Stomach (tissue), 8 donors: ENCODE measurements at regions not wholly inside any gene's neighbourhood (a gene's known extent, or its start where the extent isn't known, plus 50 kb on each side); places are given as distances from the start of the nearest gene placed in this dataset.

Experiments used
- DNase-seq, 2 donors: peaks; one replicate each; pipeline versions ENCODE4 v3.0.0 to v3.0.0-alpha.2; 2013 to 2019
- H3K27ac ChIP-seq, 5 donors: fragments of 200-600 bp in 4 of 5; sonication (generic) in 4 of 5; one replicate each; pipeline ENCODE4 v1.5.1; 2013 to 2019; ENCODE audit warnings: mild to moderate bottlenecking in 1 of 5, moderate library complexity in 1 of 5
- H3K27me3 ChIP-seq, 3 donors: fragments of 200-600 bp; sonication (generic); one replicate each; pipeline ENCODE4 v1.5.1; 2017 to 2019; ENCODE audit warnings: mixed run types in 1 of 3
- H3K36me3 ChIP-seq, 4 donors: fragments of 200-600 bp; sonication (generic); 1 replicate in 3 of 4; 2 replicates in 1 of 4; pipeline ENCODE4 v1.5.1; 2016 to 2019
- H3K4me1 ChIP-seq, 4 donors: fragments of 200-600 bp; sonication (generic); one replicate each; pipeline ENCODE4 v1.5.1; 2016 to 2019
- H3K4me3 ChIP-seq, 4 donors: fragments of 200-600 bp; sonication (generic) in 3 of 4; one replicate each; pipeline ENCODE4 v1.5.1; 2016 to 2019; ENCODE audit warnings: mild to moderate bottlenecking in 1 of 4
- H3K9me3 ChIP-seq, 4 donors: fragments of 200-600 bp; sonication (generic); one replicate each; pipeline ENCODE4 v1.5.1; 2016 to 2019
- CTCF ChIP-seq, 7 experiments: fragments of 450-650 bp in 4 of 7; fragments of 200-600 bp in 3 of 7; sonication (generic) in 3 of 7; IDR thresholded peaks; one replicate each; pipeline ENCODE4 v1.5.1; 2016 to 2019; ENCODE audit warnings: antibody characterized with exemption in 7 of 7, control low read depth in 2 of 7, mild to moderate bottlenecking in 1 of 7
- EP300 ChIP-seq: sonication (generic); formaldehyde crosslinking; IDR thresholded peaks from one replicate; pipeline ENCODE4 v1.6.1; 2017; ENCODE audit warnings: antibody characterized with exemption
- POLR2A ChIP-seq, 4 donors: fragments of 450-650 bp; IDR thresholded peaks; one replicate each; pipeline ENCODE4 v1.6.1; 2016; ENCODE audit warnings: antibody characterized with exemption in 4 of 4, control low read depth in 2 of 4, mild to moderate bottlenecking in 1 of 4, moderate library complexity in 1 of 4
- POLR2AphosphoS5 ChIP-seq, 3 donors: sonication (generic); formaldehyde crosslinking; IDR thresholded peaks; one replicate each; pipeline ENCODE4 v1.6.1; 2016; ENCODE audit warnings: antibody characterized with exemption in 3 of 3
- WGBS, 5 donors: extraction: QIAGEN DNeasy Blood & Tissue Kit in 3 of 5; methylation state at CpG; one replicate each; pipeline versions ENCODE4 v1.1.5 to v1.1.7; 2013 to 2018; 5-methylcytosine and 5-hydroxymethylcytosine counted together
- intact Hi-C: fragments of 100-400 bp; cut with DNase I; formaldehyde crosslinking; loops from one replicate; pipeline ENCODE4 v1.15.1; 2023; ENCODE audit warnings: low total_unique reads
- donor health status: healthy with polysubstance abuse.
- donor health status: Bipolar disorder and iron deficiency.
- donor health status: healthy.

GRCh38 chr3:4904811-4905695 is 74.2 kb upstream of the BHLHE40 start:
- DNase-seq = peak in 1 of 2 donors; percentile 74
- WGBS, 5 donors = 33 to 45% (median 35%) methylated on average over 9 of the region's 9 CpGs
- peaks cover 0 to 26% (median 7%) of the 10 kb centered on the region in 4 donors for H3K4me1 ChIP-seq
- intact Hi-C loops = no loop called here
- no peak overlapping the region for H3K4me3 ChIP-seq
- H3K27me3 ChIP-seq = no peaks in the 10 kb centered on the region
- H3K9me3 ChIP-seq = no peaks in the 10 kb centered on the region
- TF ChIP-seq CTCF (IDR thresholded peaks at IDR 0.05) (no peak), POLR2AphosphoS5 (IDR thresholded peaks at IDR 0.05) (no peak), EP300 (no peak), POLR2A (IDR thresholded peaks at IDR 0.05) (no peak)
- H3K36me3 ChIP-seq = no peaks in the 10 kb centered on the region
- no peak overlapping the region for H3K27ac ChIP-seq

GRCh38 chr3:4906107-4906621 is 73.1 kb upstream of the BHLHE40 start:
- intact Hi-C loops = no loop called here
- Histone ChIP-seq H3K27me3 (no peaks in the 10 kb centered on the region), H3K36me3 (no peaks in the 10 kb centered on the region), H3K4me1 (peaks cover 0 to 26% (median 7%) of the 10 kb centered on the region in 4 donors), H3K9me3 (no peaks in the 10 kb centered on the region), H3K4me3 (no peak overlapping the region), H3K27ac (no peak overlapping the region)
- TF ChIP-seq POLR2AphosphoS5 (IDR thresholded peaks at IDR 0.05) (no peak), CTCF (IDR thresholded peaks at IDR 0.05) (no peak)
- WGBS, 5 donors = 22 to 39% (median 27%) methylated on average over 3 of the region's 3 CpGs
- peak in 1 of 2 donors; percentile 56 for DNase-seq

DNA sequence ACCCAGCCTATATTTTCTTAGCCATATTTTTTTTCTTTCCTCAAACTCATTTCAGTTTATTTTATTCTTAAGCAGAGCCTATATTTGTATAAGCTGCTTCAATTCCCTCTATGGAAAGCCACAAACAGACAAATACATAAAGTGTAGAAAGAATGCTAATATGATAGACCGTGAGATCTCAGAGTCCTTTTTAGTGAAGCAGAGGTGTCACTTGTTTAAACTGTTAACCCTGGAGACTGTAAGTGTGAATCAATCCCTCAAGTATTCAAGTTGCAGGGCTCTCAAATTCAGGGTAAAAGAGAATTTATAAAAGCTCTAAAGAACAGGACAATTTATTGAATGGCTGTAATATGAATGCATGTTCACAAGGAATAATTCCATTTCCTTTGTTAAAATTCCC is 72.2 kb upstream of the BHLHE40 start:
- no peak overlapping the region for H3K27ac ChIP-seq
- WGBS, 5 donors = 83 to 94% (median 89%) methylated on average over 1 of the region's 1 CpG
- no peak for TF ChIP-seq POLR2AphosphoS5 (IDR thresholded peaks at IDR 0.05)
- TF ChIP-seq POLR2A (IDR thresholded peaks at IDR 0.05) = no peak
- no peak for TF ChIP-seq EP300
- no peak for TF ChIP-seq CTCF (IDR thresholded peaks at IDR 0.05)
- no peaks in the 10 kb centered on the region for H3K27me3 ChIP-seq
- no peak for DNase-seq
- no peaks in the 10 kb centered on the region for H3K9me3 ChIP-seq
- intact Hi-C loops = no loop called here
- peaks cover 0 to 25% (median 7%) of the 10 kb centered on the region in 4 donors for H3K4me1 ChIP-seq
- no peak overlapping the region for H3K4me3 ChIP-seq
- no peaks in the 10 kb centered on the region for H3K36me3 ChIP-seq

DNA sequence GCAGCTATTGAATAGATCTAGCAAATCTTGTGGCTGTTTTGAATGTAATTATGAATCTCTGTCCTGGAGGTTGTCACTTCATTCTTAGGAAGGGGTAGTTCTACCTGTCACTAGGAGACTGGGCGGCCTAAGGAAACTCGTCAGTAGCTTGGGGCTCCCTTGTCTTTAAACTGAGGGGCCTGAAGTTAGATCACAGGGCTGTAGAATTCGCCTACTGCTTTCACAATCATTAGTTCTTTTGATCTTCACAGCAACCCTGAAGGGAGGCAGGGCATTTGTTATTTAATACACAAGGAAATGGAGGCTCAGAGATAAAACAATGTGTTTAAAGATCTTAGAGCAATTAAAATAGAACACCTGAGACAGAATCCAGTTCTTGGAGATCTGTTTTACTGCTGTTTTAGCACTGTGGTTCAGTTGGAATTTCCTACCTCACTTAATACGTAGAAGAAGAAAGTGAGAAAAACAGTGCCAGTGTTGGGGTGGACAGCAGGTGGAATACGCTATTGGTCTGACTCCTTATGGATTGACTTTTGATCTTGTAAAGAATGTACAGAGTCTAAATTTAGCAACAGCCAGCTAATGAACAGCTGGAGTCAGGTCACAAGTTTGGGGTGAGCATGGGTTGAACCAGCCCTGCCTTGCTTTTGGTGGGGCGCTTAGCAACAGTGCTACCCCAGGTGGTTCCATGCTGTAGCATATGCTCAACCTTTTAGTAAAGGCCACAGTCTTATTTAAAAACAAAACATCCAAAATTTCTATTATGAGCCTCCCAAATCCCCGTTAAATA is 71.4 kb upstream of the BHLHE40 start:
- TF ChIP-seq EP300 (no peak), POLR2AphosphoS5 (IDR thresholded peaks at IDR 0.05) (no peak), CTCF (IDR thresholded peaks at IDR 0.05) (no peak), POLR2A (IDR thresholded peaks at IDR 0.05) (no peak)
- H3K4me1 ChIP-seq = peaks cover 0 to 21% (median 7%) of the 10 kb centered on the region in 4 donors
- no peaks in the 10 kb centered on the region for H3K27me3 ChIP-seq
- peak in 1 of 2 donors; percentile 30 for DNase-seq
- 83 to 94% (median 90%) methylated on average over 7 of the region's 7 CpGs for WGBS, 5 donors
- no peaks in the 10 kb centered on the region for H3K36me3 ChIP-seq
- no peak overlapping the region for H3K27ac ChIP-seq
- no peaks in the 10 kb centered on the region for H3K9me3 ChIP-seq
- intact Hi-C loops = no loop called here
- no peak overlapping the region for H3K4me3 ChIP-seq
